ENCODE measurements at regions not wholly inside any gene's neighbourhood (a gene's known extent, or its start where the extent isn't known, plus 50 kb on each side); places are given as distances from the start of the nearest gene placed in this dataset.

- no peaks in the 10 kb centered on the region for H3K27me3 ChIP-seq (ENCODE audit: low read depth)
- TF ChIP-seq CTCF (IDR thresholded peaks at IDR 0.05; ENCODE audit: borderline replicate concordance) = no peak
- DNase-seq = no peak
- H3K27ac ChIP-seq (replicated peaks) = no peak overlapping the region
- intact Hi-C loops (cut with micrococcal nuclease) = no loop called here
- no peak overlapping the region for H3K4me3 ChIP-seq
- H3K4me1 ChIP-seq = no peaks in the 10 kb centered on the region
- H3K9me3 ChIP-seq (replicated peaks) = no peaks in the 10 kb centered on the region
- no peaks in the 10 kb centered on the region for H3K36me3 ChIP-seq
Measured at GRCh38 chr11:95521862-95522261, 267.7 kb downstream of the FAM76B start.

- H3K36me3 ChIP-seq = no peaks in the 10 kb centered on the region
- no peaks in the 10 kb centered on the region for H3K27me3 ChIP-seq (ENCODE audit: low read depth)
- DNase-seq = no peak
- H3K4me1 ChIP-seq = no peaks in the 10 kb centered on the region
- intact Hi-C loops (cut with micrococcal nuclease) = no loop called here
- no peaks in the 10 kb centered on the region for H3K9me3 ChIP-seq (replicated peaks)
- no peak overlapping the region for H3K27ac ChIP-seq (replicated peaks)
- H3K4me3 ChIP-seq = no peak overlapping the region
- no peak for TF ChIP-seq CTCF (IDR thresholded peaks at IDR 0.05; ENCODE audit: borderline replicate concordance)
Measured at GRCh38 chr11:95521133-95521542, 268.4 kb downstream of the FAM76B start.

- Histone ChIP-seq H3K9me3 (replicated peaks) (no peaks in the 10 kb centered on the region), H3K36me3 (no peaks in the 10 kb centered on the region), H3K4me1 (no peaks in the 10 kb centered on the region), H3K4me3 (no peak overlapping the region), H3K27me3 (ENCODE audit: low read depth) (no peaks in the 10 kb centered on the region), H3K27ac (replicated peaks) (no peak overlapping the region)
- intact Hi-C loops (cut with micrococcal nuclease) = no loop called here
- TF ChIP-seq CTCF (IDR thresholded peaks at IDR 0.05; ENCODE audit: borderline replicate concordance) = no peak
- no peak for DNase-seq
Measured at GRCh38 chr11:95520369-95521132, 269.0 kb downstream of the FAM76B start.

- intact Hi-C loops (cut with micrococcal nuclease) = no loop called here
Measured at GRCh38 chr11:95519912-95520311, 269.7 kb downstream of the FAM76B start.

GRCh38 chr11:95517453-95517852 lies 272.1 kb downstream of the FAM76B start:
- Histone ChIP-seq H3K4me1 (peaks cover 9% of the 10 kb centered on the region), H3K36me3 (no peaks in the 10 kb centered on the region), H3K9me3 (replicated peaks) (no peaks in the 10 kb centered on the region), H3K27ac (replicated peaks) (no peak overlapping the region), H3K4me3 (no peak overlapping the region), H3K27me3 (ENCODE audit: low read depth) (no peaks in the 10 kb centered on the region)
- no peak for TF ChIP-seq CTCF (IDR thresholded peaks at IDR 0.05; ENCODE audit: borderline replicate concordance)
- intact Hi-C loops (cut with micrococcal nuclease) = no loop called here
- no peak for DNase-seq

More at GRCh38 chr11:95519912-95520311, 269.7 kb downstream of the FAM76B start:
- no peaks in the 10 kb centered on the region for H3K36me3 ChIP-seq
- DNase-seq = no peak
- H3K27me3 ChIP-seq (ENCODE audit: low read depth) = no peaks in the 10 kb centered on the region
- H3K9me3 ChIP-seq (replicated peaks) = no peaks in the 10 kb centered on the region
- no peaks in the 10 kb centered on the region for H3K4me1 ChIP-seq
- H3K4me3 ChIP-seq = no peak overlapping the region
- no peak overlapping the region for H3K27ac ChIP-seq (replicated peaks)
- no peak for TF ChIP-seq CTCF (IDR thresholded peaks at IDR 0.05; ENCODE audit: borderline replicate concordance)

All from left ventricle myocardium inferior (tissue), 1 donor.